ENCODE measurements at regions not wholly inside any gene's neighbourhood (a gene's known extent, or its start where the extent isn't known, plus 50 kb on each side); places are given as distances from the start of the nearest gene placed in this dataset.

GRCh38 chr1:79594121-79594698 is 587.7 kb upstream of the ADGRL4 start:
- Mint-ChIP-seq H3K4me1 (no peaks in the 10 kb centered on the region), H3K27me3 (no peaks in the 10 kb centered on the region), H3K4me3 (no peak overlapping the region), H3K9me3 (peaks cover 0 to 20% (median 5%) of the 10 kb centered on the region in 7 donors), H3K27ac (no peak overlapping the region), H3K36me3 (no peaks in the 10 kb centered on the region)
- no peak overlapping the region for H3K27ac ChIP-seq (ENCODE audit: insufficient read depth, low read length, poor library complexity, severe bottlenecking)
- H3K4me1 ChIP-seq (ENCODE audit: control insufficient read depth, insufficient read depth, low read length, poor library complexity, severe bottlenecking) = no peaks in the 10 kb centered on the region
- no peak for DNase-seq
- peaks cover 0 to 2% of the 10 kb centered on the region in 2 experiments for H3K9me3 ChIP-seq (ENCODE audit: control insufficient read depth in 2 of 2, low read length in 2 of 2)
- H3K36me3 ChIP-seq (ENCODE audit: control insufficient read depth, insufficient read depth, low read length) = no peaks in the 10 kb centered on the region
- ATAC-seq (ENCODE audit: low read depth in 2 of 2) = no peak
- H3K27me3 ChIP-seq (ENCODE audit: control insufficient read depth, insufficient read depth, low read length) = no peaks in the 10 kb centered on the region
- no peak overlapping the region for H3K4me3 ChIP-seq (ENCODE audit: low read depth, low read length)

GRCh38 chr1:79592707-79593106 is 586.2 kb upstream of the ADGRL4 start:
- H3K4me3 ChIP-seq (ENCODE audit: low read depth, low read length) = no peak overlapping the region
- DNase-seq (no peak), ATAC-seq (ENCODE audit: low read depth in 2 of 2) (no peak)
- no peaks in the 10 kb centered on the region for H3K36me3 ChIP-seq (ENCODE audit: control insufficient read depth, insufficient read depth, low read length)
- Mint-ChIP-seq H3K27me3 (no peaks in the 10 kb centered on the region), H3K36me3 (no peaks in the 10 kb centered on the region), H3K4me3 (no peak overlapping the region), H3K27ac (no peak overlapping the region), H3K4me1 (no peaks in the 10 kb centered on the region), H3K9me3 (peaks cover 0 to 14% (median 3%) of the 10 kb centered on the region in 7 donors)
- no peaks in the 10 kb centered on the region for H3K27me3 ChIP-seq (ENCODE audit: control insufficient read depth, insufficient read depth, low read length)
- H3K9me3 ChIP-seq (ENCODE audit: control insufficient read depth in 2 of 2, low read length in 2 of 2) = peaks cover 0 to 2% of the 10 kb centered on the region in 2 experiments
- no peak overlapping the region for H3K27ac ChIP-seq (ENCODE audit: insufficient read depth, low read length, poor library complexity, severe bottlenecking)
- no peaks in the 10 kb centered on the region for H3K4me1 ChIP-seq (ENCODE audit: control insufficient read depth, insufficient read depth, low read length, poor library complexity, severe bottlenecking)

GRCh38 chr1:79588719-79589118 is 582.2 kb upstream of the ADGRL4 start:
- Mint-ChIP-seq H3K4me3 (no peak overlapping the region), H3K9me3 (peaks cover 0 to 9% (median 5%) of the 10 kb centered on the region in 7 donors), H3K27me3 (no peaks in the 10 kb centered on the region), H3K4me1 (no peaks in the 10 kb centered on the region), H3K36me3 (no peaks in the 10 kb centered on the region), H3K27ac (no peak overlapping the region)
- Histone ChIP-seq H3K27me3 (ENCODE audit: control insufficient read depth, insufficient read depth, low read length) (no peaks in the 10 kb centered on the region), H3K27ac (ENCODE audit: insufficient read depth, low read length, poor library complexity, severe bottlenecking) (no peak overlapping the region), H3K36me3 (ENCODE audit: control insufficient read depth, insufficient read depth, low read length) (no peaks in the 10 kb centered on the region), H3K4me1 (ENCODE audit: control insufficient read depth, insufficient read depth, low read length, poor library complexity, severe bottlenecking) (no peaks in the 10 kb centered on the region), H3K9me3 (ENCODE audit: control insufficient read depth in 2 of 2, low read length in 2 of 2) (peaks cover 4 to 5% of the 10 kb centered on the region in 2 experiments), H3K4me3 (ENCODE audit: low read depth, low read length) (no peak overlapping the region)
- ATAC-seq (ENCODE audit: low read depth in 2 of 2) = no peak
- no peak for DNase-seq

DNA sequence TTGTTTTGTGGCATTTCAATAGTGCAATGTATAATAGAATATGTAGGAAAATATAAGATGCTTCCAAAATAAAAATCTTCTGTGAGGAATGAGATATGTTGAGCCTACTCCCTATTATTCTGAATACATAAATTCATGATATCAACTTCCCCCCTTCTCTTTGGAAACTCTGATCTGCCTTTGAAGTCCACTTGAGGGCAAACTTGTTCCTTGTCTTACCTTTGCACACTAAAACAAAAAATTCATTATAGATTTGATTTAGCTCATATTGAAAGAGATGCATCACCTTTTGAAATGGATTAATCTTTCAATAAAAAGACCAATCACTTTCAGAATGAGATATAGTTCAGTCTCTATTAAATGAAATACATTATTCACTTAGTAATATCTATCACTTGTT is 580.7 kb upstream of the ADGRL4 start:
- no peaks in the 10 kb centered on the region for H3K4me1 Mint-ChIP-seq
- no peaks in the 10 kb centered on the region for H3K36me3 Mint-ChIP-seq
- H3K9me3 ChIP-seq (ENCODE audit: control insufficient read depth in 2 of 2, low read length in 2 of 2) = peaks cover 2 to 5% of the 10 kb centered on the region in 2 experiments
- no peaks in the 10 kb centered on the region for H3K4me1 ChIP-seq (ENCODE audit: control insufficient read depth, insufficient read depth, low read length, poor library complexity, severe bottlenecking)
- ATAC-seq (ENCODE audit: low read depth in 2 of 2) (no peak), DNase-seq (no peak)
- no peak overlapping the region for H3K27ac Mint-ChIP-seq
- H3K9me3 Mint-ChIP-seq = peaks cover 1 to 13% (median 7%) of the 10 kb centered on the region in 7 donors
- H3K4me3 Mint-ChIP-seq = no peak overlapping the region
- H3K27me3 Mint-ChIP-seq = no peaks in the 10 kb centered on the region
- H3K27ac ChIP-seq (ENCODE audit: insufficient read depth, low read length, poor library complexity, severe bottlenecking) = no peak overlapping the region
- H3K27me3 ChIP-seq (ENCODE audit: control insufficient read depth, insufficient read depth, low read length) = no peaks in the 10 kb centered on the region
- H3K4me3 ChIP-seq (ENCODE audit: low read depth, low read length) = no peak overlapping the region
- no peaks in the 10 kb centered on the region for H3K36me3 ChIP-seq (ENCODE audit: control insufficient read depth, insufficient read depth, low read length)

- H3K4me1 ChIP-seq (ENCODE audit: control insufficient read depth, insufficient read depth, low read length, poor library complexity, severe bottlenecking) = no peaks in the 10 kb centered on the region
- no peak overlapping the region for H3K4me3 ChIP-seq (ENCODE audit: low read depth, low read length)
- Mint-ChIP-seq H3K9me3 (peaks cover 1 to 13% (median 7%) of the 10 kb centered on the region in 7 donors), H3K4me3 (no peak overlapping the region), H3K27ac (no peak overlapping the region), H3K36me3 (no peaks in the 10 kb centered on the region), H3K4me1 (no peaks in the 10 kb centered on the region), H3K27me3 (no peaks in the 10 kb centered on the region)
- H3K27ac ChIP-seq (ENCODE audit: insufficient read depth, low read length, poor library complexity, severe bottlenecking) = no peak overlapping the region
- H3K9me3 ChIP-seq (ENCODE audit: control insufficient read depth in 2 of 2, low read length in 2 of 2) = peaks cover 2 to 5% of the 10 kb centered on the region in 2 experiments
- no peak for DNase-seq
- no peak for ATAC-seq (ENCODE audit: low read depth in 2 of 2)
- H3K36me3 ChIP-seq (ENCODE audit: control insufficient read depth, insufficient read depth, low read length) = no peaks in the 10 kb centered on the region
- H3K27me3 ChIP-seq (ENCODE audit: control insufficient read depth, insufficient read depth, low read length) = no peaks in the 10 kb centered on the region
Measured at GRCh38 chr1:79585801-79586200, 579.3 kb upstream of the ADGRL4 start.

DNA sequence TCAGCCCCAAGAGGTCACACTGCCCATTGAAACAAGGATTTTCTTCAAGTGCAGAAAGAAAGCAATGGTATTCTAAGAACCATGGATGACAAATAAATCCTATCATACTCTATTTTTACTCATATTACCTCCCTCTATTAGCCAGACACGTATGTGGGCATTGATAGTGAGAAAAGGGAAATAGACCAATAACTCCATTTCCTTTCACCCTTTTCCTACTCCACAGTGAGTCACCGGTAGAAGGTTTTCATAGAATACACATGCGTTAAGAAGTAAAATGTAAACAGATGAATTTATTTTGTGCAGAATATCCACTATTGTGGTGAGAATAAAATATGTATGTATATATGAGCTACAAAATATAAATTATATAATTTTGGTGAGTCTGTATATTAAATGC is 568.9 kb upstream of the ADGRL4 start:
- no peaks in the 10 kb centered on the region for H3K4me1 ChIP-seq (ENCODE audit: control insufficient read depth, insufficient read depth, low read length, poor library complexity, severe bottlenecking)
- peaks cover 3 to 10% (median 5%) of the 10 kb centered on the region in 7 donors for H3K9me3 Mint-ChIP-seq
- H3K4me3 Mint-ChIP-seq = no peak overlapping the region
- DNase-seq = no peak
- no peak overlapping the region for H3K27ac Mint-ChIP-seq
- H3K4me3 ChIP-seq (ENCODE audit: low read depth, low read length) = no peak overlapping the region
- H3K4me1 Mint-ChIP-seq = no peaks in the 10 kb centered on the region
- no peaks in the 10 kb centered on the region for H3K36me3 ChIP-seq (ENCODE audit: control insufficient read depth, insufficient read depth, low read length)
- H3K27me3 ChIP-seq (ENCODE audit: control insufficient read depth, insufficient read depth, low read length) = no peaks in the 10 kb centered on the region
- H3K27ac ChIP-seq (ENCODE audit: insufficient read depth, low read length, poor library complexity, severe bottlenecking) = no peak overlapping the region
- no peaks in the 10 kb centered on the region for H3K36me3 Mint-ChIP-seq
- ATAC-seq (ENCODE audit: low read depth in 2 of 2) = no peak
- H3K27me3 Mint-ChIP-seq = no peaks in the 10 kb centered on the region
- H3K9me3 ChIP-seq (ENCODE audit: control insufficient read depth in 2 of 2, low read length in 2 of 2) = no peaks in the 10 kb centered on the region

DNA sequence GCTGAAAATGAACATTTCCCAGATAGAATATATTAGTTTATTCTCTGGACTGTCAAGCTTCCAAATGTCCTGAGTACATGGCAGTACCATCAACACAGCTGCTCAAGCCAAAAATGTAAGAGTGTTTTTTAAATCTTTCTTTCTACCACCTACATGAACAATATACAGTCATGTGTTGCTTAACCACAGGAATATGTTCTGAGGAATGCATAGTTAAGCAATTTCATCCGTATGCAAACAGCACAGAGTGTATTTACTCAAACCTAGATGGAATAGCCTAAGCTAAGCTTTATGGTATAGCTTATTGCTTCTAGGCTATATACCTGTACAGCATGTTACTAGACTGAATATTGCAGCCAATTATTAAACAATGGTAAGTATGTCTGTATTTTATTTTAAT is 561.9 kb upstream of the ADGRL4 start:
- no peak for ATAC-seq (ENCODE audit: low read depth in 2 of 2)
- Mint-ChIP-seq H3K9me3 (peaks cover 2 to 11% (median 5%) of the 10 kb centered on the region in 7 donors), H3K27ac (no peak overlapping the region)

GRCh38 chr1:79561521-79561978 is 555.0 kb upstream of the ADGRL4 start:
- H3K9me3 ChIP-seq (ENCODE audit: control insufficient read depth in 2 of 2, low read length in 2 of 2) = no peaks in the 10 kb centered on the region
- no peaks in the 10 kb centered on the region for H3K4me1 ChIP-seq (ENCODE audit: control insufficient read depth, insufficient read depth, low read length, poor library complexity, severe bottlenecking)
- peaks cover 2 to 23% (median 5%) of the 10 kb centered on the region in 7 donors for H3K9me3 Mint-ChIP-seq
- no peak for DNase-seq
- no peaks in the 10 kb centered on the region for H3K36me3 Mint-ChIP-seq
- H3K27ac Mint-ChIP-seq = no peak overlapping the region
- no peak overlapping the region for H3K4me3 ChIP-seq (ENCODE audit: low read depth, low read length)
- H3K27me3 ChIP-seq (ENCODE audit: control insufficient read depth, insufficient read depth, low read length) = no peaks in the 10 kb centered on the region
- no peaks in the 10 kb centered on the region for H3K36me3 ChIP-seq (ENCODE audit: control insufficient read depth, insufficient read depth, low read length)
- no peaks in the 10 kb centered on the region for H3K4me1 Mint-ChIP-seq
- no peak for ATAC-seq (ENCODE audit: low read depth in 2 of 2)
- no peak overlapping the region for H3K27ac ChIP-seq (ENCODE audit: insufficient read depth, low read length, poor library complexity, severe bottlenecking)
- H3K4me3 Mint-ChIP-seq = no peak overlapping the region
- no peaks in the 10 kb centered on the region for H3K27me3 Mint-ChIP-seq

More for the DNA sequence above, 561.9 kb upstream of the ADGRL4 start:
- Histone ChIP-seq H3K36me3 (ENCODE audit: control insufficient read depth, insufficient read depth, low read length) (no peaks in the 10 kb centered on the region), H3K4me1 (ENCODE audit: control insufficient read depth, insufficient read depth, low read length, poor library complexity, severe bottlenecking) (no peaks in the 10 kb centered on the region), H3K4me3 (ENCODE audit: low read depth, low read length) (no peak overlapping the region), H3K9me3 (ENCODE audit: control insufficient read depth in 2 of 2, low read length in 2 of 2) (no peaks in the 10 kb centered on the region), H3K27me3 (ENCODE audit: control insufficient read depth, insufficient read depth, low read length) (no peaks in the 10 kb centered on the region), H3K27ac (ENCODE audit: insufficient read depth, low read length, poor library complexity, severe bottlenecking) (no peak overlapping the region)
- Mint-ChIP-seq H3K36me3 (no peaks in the 10 kb centered on the region), H3K4me1 (no peaks in the 10 kb centered on the region), H3K4me3 (peak overlapping the region in 1 of 4 donors; percentile 51), H3K27me3 (no peaks in the 10 kb centered on the region)
- DNase-seq = no peak
